HEK293T (cell line): ENCODE measurements at regions not wholly inside any gene's neighbourhood (a gene's known extent, or its start where the extent isn't known, plus 50 kb on each side); places are given as distances from the start of the nearest gene placed in this dataset.
"Not testable (repeated sequence)": the region's sequence is repeated elsewhere in the genome, so short reads cannot be mapped to it uniquely, and the experiment has no call there.

ENCODE experiments used
- CTCF ChIA-PET: fragments of 350-600 bp; formaldehyde crosslinking; extraction: SDS; loops from one replicate; lab custom pipeline; 2021; ENCODE audit warnings: antibody characterized with exemption, inconsistent platforms; lab: Yijun Ruan, JAX
- POLR2A ChIA-PET: fragments of 350-600 bp; formaldehyde crosslinking; extraction: SDS; loops from one replicate; lab custom pipeline; 2020; ENCODE audit warnings: antibody characterized with exemption, inconsistent platforms; lab: Yijun Ruan, JAX
- DNase-seq: peaks from one replicate; pipeline ENCODE4 v3.0.0; 2012; ENCODE audit warnings: mixed read lengths; ENCODE audit errors: extremely low spot score
- ARNT ChIP-seq: fragments of 450-650 bp; IDR thresholded peaks from 2 replicates; pipeline ENCODE4 v1.6.1; 2017; ENCODE audit warnings: mild to moderate bottlenecking
- BHLHE40 ChIP-seq: fragments of 450-650 bp; IDR thresholded peaks from 2 replicates; pipeline ENCODE4 v1.6.1; 2016; ENCODE audit warnings: mild to moderate bottlenecking, moderate library complexity, borderline replicate concordance
- CTBP1 ChIP-seq: fragments of 450-650 bp; IDR thresholded peaks from 2 replicates; pipeline ENCODE4 v1.6.1; 2016; ENCODE audit warnings: borderline replicate concordance
- ELF4 ChIP-seq: fragments of 450-650 bp; IDR thresholded peaks from 2 replicates; pipeline ENCODE4 v1.6.1; 2017; ENCODE audit warnings: antibody characterized with exemption
- FOXA1 ChIP-seq: fragments of 450-650 bp; IDR thresholded peaks from 2 replicates; pipeline ENCODE4 v1.6.1; 2016; ENCODE audit warnings: mild to moderate bottlenecking
- FOXK2 ChIP-seq: fragments of 450-650 bp; IDR thresholded peaks from 2 replicates; pipeline ENCODE4 v1.6.1; 2016; ENCODE audit warnings: mild to moderate bottlenecking
- FOXM1 ChIP-seq: fragments of 450-650 bp; IDR thresholded peaks from 2 replicates; pipeline ENCODE4 v1.6.1; 2017; ENCODE audit warnings: mild to moderate bottlenecking, borderline replicate concordance
- HDGF ChIP-seq: fragments of 450-650 bp; IDR thresholded peaks from 2 replicates; pipeline ENCODE4 v1.6.1; 2017; ENCODE audit warnings: antibody characterized with exemption, borderline replicate concordance
- L3MBTL2 ChIP-seq: fragments of 450-650 bp; conservative IDR thresholded peaks from 2 replicates; pipeline ENCODE4 v1.6.1; 2016; ENCODE audit warnings: mild to moderate bottlenecking
- LEF1 ChIP-seq: fragments of 450-650 bp; IDR thresholded peaks from 2 replicates; pipeline ENCODE4 v1.6.1; 2017; ENCODE audit warnings: mild to moderate bottlenecking, borderline replicate concordance
- NFRKB ChIP-seq: fragments of 450-650 bp; IDR thresholded peaks from 2 replicates; pipeline ENCODE4 v1.6.1; 2016; ENCODE audit warnings: mild to moderate bottlenecking, moderate library complexity
- SP1 ChIP-seq: fragments of 450-650 bp; IDR thresholded peaks from 2 replicates; pipeline ENCODE4 v1.6.1; 2017
- SUZ12 ChIP-seq: fragments of 450-650 bp; IDR thresholded peaks from 2 replicates; pipeline ENCODE4 v1.6.1; 2016; ENCODE audit warnings: mild to moderate bottlenecking
- TARDBP ChIP-seq: fragments of 450-650 bp; IDR thresholded peaks from 2 replicates; pipeline ENCODE4 v1.6.1; 2016
- ZNF384 ChIP-seq: fragments of 450-650 bp; IDR thresholded peaks from 2 replicates; pipeline ENCODE4 v1.6.1; 2016
- TF ChIP-seq, protein P1 (sequence below): fragments of 450-650 bp; IDR thresholded peaks from 2 replicates; pipeline ENCODE4 v1.6.1; 2016

DNA sequence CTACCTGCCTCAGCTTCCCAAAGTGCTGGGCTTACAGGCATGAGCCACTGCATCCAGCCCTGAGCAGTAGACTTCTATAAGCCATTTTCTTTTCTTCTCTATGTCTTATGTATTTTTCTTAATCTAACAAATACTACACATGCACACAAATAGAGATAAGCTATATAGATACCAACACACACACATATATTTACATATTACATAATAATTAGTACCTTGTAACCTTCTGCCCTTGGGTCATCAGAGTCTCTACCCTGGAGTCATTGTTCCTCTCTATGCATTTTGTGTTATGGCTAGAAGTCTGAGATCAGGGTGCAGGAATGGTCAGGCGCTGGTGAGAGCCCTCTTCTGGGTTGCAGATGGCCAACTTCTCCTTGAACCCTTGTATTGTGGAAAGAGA lies 154.0 kb upstream of the PTPRG start:
- POLR2A ChIA-PET: no interaction called here
- TF ChIP-seq FOXM1: no peak
- TF ChIP-seq L3MBTL2: no peak
- no peak for TF ChIP-seq FOXA1
- TF ChIP-seq HDGF: no peak
- TF ChIP-seq LEF1: no peak
- TF ChIP-seq, protein P1, sequence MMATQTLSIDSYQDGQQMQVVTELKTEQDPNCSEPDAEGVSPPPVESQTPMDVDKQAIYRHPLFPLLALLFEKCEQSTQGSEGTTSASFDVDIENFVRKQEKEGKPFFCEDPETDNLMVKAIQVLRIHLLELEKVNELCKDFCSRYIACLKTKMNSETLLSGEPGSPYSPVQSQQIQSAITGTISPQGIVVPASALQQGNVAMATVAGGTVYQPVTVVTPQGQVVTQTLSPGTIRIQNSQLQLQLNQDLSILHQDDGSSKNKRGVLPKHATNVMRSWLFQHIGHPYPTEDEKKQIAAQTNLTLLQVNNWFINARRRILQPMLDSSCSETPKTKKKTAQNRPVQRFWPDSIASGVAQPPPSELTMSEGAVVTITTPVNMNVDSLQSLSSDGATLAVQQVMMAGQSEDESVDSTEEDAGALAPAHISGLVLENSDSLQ: no peak
- no peak for TF ChIP-seq NFRKB
- no peak for TF ChIP-seq FOXK2
- TF ChIP-seq BHLHE40: no peak
- no peak for TF ChIP-seq SP1
- no peak for TF ChIP-seq CTBP1
- no peak for TF ChIP-seq SUZ12
- no peak for TF ChIP-seq ELF4
- no peak for TF ChIP-seq ARNT
- TF ChIP-seq TARDBP: no peak
- TF ChIP-seq ZNF384: no peak
- no peak for DNase-seq
- CTCF ChIA-PET: no interaction called here

DNA sequence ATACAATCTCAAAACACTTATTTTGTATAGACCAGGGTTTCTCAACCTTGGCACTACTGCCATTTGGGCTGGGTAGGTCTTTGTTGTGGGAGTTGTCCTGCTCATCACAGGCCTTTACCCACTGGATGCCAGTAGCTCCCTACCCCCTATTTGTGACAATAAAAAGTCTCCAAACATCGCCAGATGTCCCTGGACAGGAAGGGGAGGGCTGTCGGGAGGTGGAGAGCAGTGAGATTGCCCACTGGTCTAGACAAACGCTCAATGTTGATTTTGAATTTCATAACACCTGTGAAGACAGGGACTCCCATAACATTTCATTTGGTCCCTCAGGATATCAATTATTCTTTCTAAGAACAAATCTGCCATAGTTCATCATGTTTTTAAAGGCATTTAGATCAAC lies 151.7 kb upstream of the PTPRG start:
- CTCF ChIA-PET: no interaction called here
- no peak for DNase-seq
- POLR2A ChIA-PET: no interaction called here

DNA sequence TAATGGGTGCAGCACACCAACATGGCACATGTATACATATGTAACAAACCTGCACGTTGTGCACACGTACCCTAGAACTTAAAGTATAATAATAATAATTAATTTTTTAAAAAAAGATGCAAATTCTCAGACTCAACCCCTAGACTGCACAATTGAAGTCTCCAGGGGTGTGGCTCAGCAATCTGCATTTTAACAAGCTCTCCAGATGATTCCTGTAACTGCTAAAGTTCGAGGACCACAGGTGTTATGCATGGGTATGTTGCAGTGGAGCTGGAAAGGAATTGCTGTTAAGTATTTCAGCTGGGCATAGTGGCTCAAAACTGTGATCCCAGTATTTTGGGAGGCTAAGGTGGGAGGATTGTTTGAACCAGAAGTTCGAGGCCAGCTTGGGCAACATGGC lies 151.0 kb upstream of the PTPRG start:
- DNase-seq, POLR2A ChIA-PET, CTCF ChIA-PET: not testable (repeated sequence)

More for the DNA sequence above, 151.7 kb upstream of the PTPRG start:
- TF ChIP-seq SUZ12 (no peak), L3MBTL2 (no peak), SP1 (no peak), ELF4 (no peak), NFRKB (no peak), HDGF (no peak), ARNT (no peak), BHLHE40 (no peak)
- TF ChIP-seq, protein P1: no peak

DNA sequence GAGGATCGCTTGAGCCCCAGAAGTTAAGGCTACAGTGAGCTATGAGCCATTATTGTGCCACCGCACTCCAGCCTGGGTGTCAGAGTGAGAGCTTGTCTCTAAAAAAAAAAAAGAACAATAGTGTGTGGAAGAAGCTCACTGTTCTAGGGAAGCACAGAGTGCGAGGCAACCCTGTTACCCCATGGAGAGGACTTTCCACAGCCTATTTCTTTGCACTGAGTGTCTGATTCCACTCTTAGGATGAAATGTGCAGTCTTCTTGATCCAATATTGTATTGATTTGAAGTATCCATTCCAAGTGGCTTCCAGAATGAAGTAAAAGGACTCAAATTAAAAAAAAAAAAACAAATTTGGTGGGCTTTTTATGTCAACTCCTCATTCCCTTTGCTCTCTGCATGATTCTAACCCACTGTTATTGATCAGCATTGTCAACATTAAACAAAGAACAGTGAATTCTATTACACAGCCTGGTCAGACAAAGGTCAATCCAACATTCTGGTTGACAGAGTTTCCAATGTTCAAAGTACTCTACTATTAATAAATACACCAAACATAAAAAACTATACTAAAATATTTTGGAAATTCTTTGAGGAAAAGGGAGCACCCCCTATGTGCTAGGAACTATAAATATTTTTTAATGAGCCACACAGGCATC lies 150.2 kb upstream of the PTPRG start:
- TF ChIP-seq FOXA1 (no peak), L3MBTL2 (no peak), SUZ12 (no peak), CTBP1 (no peak), FOXM1 (no peak), HDGF (no peak), LEF1 (no peak), BHLHE40 (no peak), NFRKB (no peak), ELF4 (no peak)
- TF ChIP-seq, protein P1: no peak
- DNase-seq: no peak
- ChIA-PET POLR2A (no interaction called here), CTCF (no interaction called here)

DNA sequence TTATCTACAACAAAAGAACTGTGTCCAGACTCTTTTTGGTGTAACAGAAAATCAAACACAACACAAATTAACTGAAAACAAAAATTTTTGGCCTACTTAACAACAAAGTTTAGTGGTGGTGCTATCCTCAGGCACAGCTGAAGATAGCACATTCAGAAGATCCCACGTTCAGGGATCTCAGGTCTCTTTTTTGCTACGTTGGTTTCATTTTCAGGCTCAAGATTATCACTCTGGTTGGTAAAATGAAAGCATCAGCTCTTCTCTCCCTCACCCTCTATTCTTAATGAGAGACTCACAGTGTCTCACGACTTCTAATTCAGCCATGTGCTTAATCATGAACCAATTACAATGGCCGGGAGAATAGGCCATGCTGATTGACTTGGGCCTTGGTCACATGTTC lies 146.9 kb upstream of the PTPRG start:
- CTCF ChIA-PET: no interaction called here
- no peak for TF ChIP-seq FOXK2
- DNase-seq: no peak
- POLR2A ChIA-PET: no interaction called here

DNA sequence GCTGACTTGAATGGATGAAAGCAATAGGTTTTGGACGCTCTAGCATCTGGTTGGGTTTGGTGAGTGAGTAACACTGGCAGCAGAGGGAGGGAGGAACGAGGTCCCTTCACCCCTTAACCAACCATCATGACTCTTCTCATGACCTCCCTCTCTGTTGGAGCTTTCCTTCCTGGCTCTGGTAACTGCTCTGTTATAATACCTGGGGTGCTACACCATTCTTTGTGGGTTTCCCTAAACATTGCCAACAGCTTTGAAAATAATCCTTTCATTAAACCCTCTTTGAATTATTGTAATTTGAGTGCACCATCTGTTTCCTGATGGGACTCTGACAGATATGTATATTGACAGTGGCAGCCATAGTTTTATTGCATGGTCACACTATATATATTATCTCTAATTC lies 146.2 kb upstream of the PTPRG start:
- POLR2A ChIA-PET: no interaction called here
- DNase-seq: no peak
- CTCF ChIA-PET: no interaction called here
- TF ChIP-seq L3MBTL2 (no peak), SUZ12 (no peak), SP1 (no peak), CTBP1 (no peak), HDGF (no peak), FOXK2 (no peak), LEF1 (no peak), TARDBP (no peak)
- TF ChIP-seq, protein P1: no peak
